ENCODE measurements at regions not wholly inside any gene's neighbourhood (a gene's known extent, or its start where the extent isn't known, plus 50 kb on each side); places are given as distances from the start of the nearest gene placed in this dataset.

DNA sequence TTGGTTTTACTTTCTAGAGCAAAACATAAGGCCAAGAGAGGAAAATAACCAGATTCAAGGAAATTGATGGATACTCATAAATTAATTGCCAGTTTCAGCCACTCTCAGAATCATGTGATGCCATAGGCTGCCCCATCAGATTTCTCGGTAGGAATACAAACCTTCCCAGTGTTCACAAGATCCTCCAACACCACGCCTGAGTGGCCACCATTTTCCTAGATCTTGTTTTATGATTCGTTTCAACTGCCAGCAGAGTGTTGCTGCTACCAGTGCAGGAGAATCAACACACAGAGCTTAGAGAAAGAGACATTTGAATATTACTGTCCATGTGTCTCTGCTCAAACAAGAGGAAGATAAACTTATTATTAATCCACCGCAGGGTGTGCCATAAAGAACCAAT, 434.2 kb upstream of the CDH4 start:
- Histone ChIP-seq H3K9me3 (replicated peaks in 1 of 2; ENCODE audit: control insufficient read depth in 2 of 2, insufficient read depth in 1 of 2, low read depth in 1 of 2, low read length in 2 of 2) (peaks cover 0 to 3% of the 10 kb centered on the region in 2 donors), H3K79me1 (ENCODE audit: low read depth, low read length) (no peaks in the 10 kb centered on the region)
- no peak for DNase-seq (ENCODE audit: low spot score)

DNA sequence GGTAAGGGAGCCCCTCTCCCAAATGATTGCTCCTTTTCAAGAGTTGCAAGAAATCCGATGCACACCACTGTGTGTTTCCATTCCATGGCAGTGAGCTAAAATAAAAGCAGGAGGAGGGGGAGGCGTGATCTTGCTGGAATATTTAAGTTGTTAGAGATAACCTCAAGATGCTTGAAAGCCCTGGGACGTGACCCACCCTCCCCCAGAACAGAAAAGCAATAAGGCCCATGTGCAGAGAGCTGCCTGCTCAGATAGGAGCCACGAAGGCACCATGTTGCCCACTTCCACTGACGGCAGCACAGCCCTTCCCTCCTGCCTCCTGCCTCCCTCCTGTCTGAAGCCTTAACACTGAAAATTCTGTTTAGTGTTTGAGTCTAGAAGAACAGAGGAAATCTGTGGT, 432.6 kb upstream of the CDH4 start:
- H2AFZ ChIP-seq (ENCODE audit: low read length): no peak overlapping the region
- no peak overlapping the region for H2AK5ac ChIP-seq (ENCODE audit: low read depth, low read length)
- H3K9me3 ChIP-seq (replicated peaks in 1 of 2; ENCODE audit: control insufficient read depth in 2 of 2, insufficient read depth in 1 of 2, low read depth in 1 of 2, low read length in 2 of 2): peaks cover 0 to 3% of the 10 kb centered on the region in 2 donors
- no peak overlapping the region for H3K4ac ChIP-seq (ENCODE audit: low read length)
- H4K8ac ChIP-seq (ENCODE audit: low read depth, low read length): no peak overlapping the region
- H2BK5ac ChIP-seq (ENCODE audit: low read length): no peak overlapping the region
- no peak overlapping the region for H3K27ac ChIP-seq (replicated peaks; ENCODE audit: low read length)
- peaks cover 0 to 3% (median 0%) of the 10 kb centered on the region in 3 experiments for H3K27me3 ChIP-seq (ENCODE audit: control insufficient read depth in 3 of 3, insufficient read depth in 3 of 3, low read depth in 1 of 3, low read length in 3 of 3)
- no peak overlapping the region for H2BK15ac ChIP-seq (ENCODE audit: low read length)
- no peaks in the 10 kb centered on the region for H3K79me1 ChIP-seq (ENCODE audit: low read depth, low read length)
- H3K23ac ChIP-seq (ENCODE audit: low read depth, low read length, poor library complexity): no peak overlapping the region
- H3K36me3 ChIP-seq (replicated peaks in 1 of 2; ENCODE audit: control insufficient read depth in 2 of 2, insufficient read depth in 2 of 2, low read length in 2 of 2): no peaks in the 10 kb centered on the region
- no CpG with 5 or more reads among the region's 5 CpGs for WGBS, 2 donors (ENCODE audit: extremely low coverage in 2 of 2, insufficient read length in 2 of 2, insufficient replicate concordance in 1 of 2)
- DNase-seq (ENCODE audit: low spot score): no peak
- H3K4me1 ChIP-seq (ENCODE audit: control insufficient read depth in 2 of 2, insufficient read depth in 1 of 2, low read depth in 1 of 2, low read length in 2 of 2): peaks cover 0 to 4% of the 10 kb centered on the region in 2 donors
- H3K4me2 ChIP-seq (ENCODE audit: insufficient read depth, low read length, poor library complexity, severe bottlenecking): no peak overlapping the region
- H4K91ac ChIP-seq (ENCODE audit: low read depth, low read length, poor library complexity): no peak overlapping the region
- no peak overlapping the region for H3K14ac ChIP-seq (ENCODE audit: low read length)
- no peak overlapping the region for H2BK12ac ChIP-seq (ENCODE audit: low read length)
- no peak overlapping the region for H3K18ac ChIP-seq (ENCODE audit: low read length)
- H2BK120ac ChIP-seq (ENCODE audit: low read depth, low read length): no peak overlapping the region
- no peak overlapping the region for H3K4me3 ChIP-seq (ENCODE audit: low read length in 2 of 2)
- H3K9ac ChIP-seq (ENCODE audit: low read depth, low read length, poor library complexity): no peak overlapping the region

More for the DNA sequence above, 434.2 kb upstream of the CDH4 start:
- H3K27ac ChIP-seq (replicated peaks; ENCODE audit: low read length): no peak overlapping the region
- H3K27me3 ChIP-seq (ENCODE audit: control insufficient read depth in 3 of 3, insufficient read depth in 3 of 3, low read depth in 1 of 3, low read length in 3 of 3): peaks cover 0 to 3% (median 0%) of the 10 kb centered on the region in 3 experiments
- no peak overlapping the region for H4K8ac ChIP-seq (ENCODE audit: low read depth, low read length)
- no peak overlapping the region for H2BK120ac ChIP-seq (ENCODE audit: low read depth, low read length)
- H3K23ac ChIP-seq (ENCODE audit: low read depth, low read length, poor library complexity): no peak overlapping the region
- no peak overlapping the region for H3K14ac ChIP-seq (ENCODE audit: low read length)
- no peaks in the 10 kb centered on the region for H3K36me3 ChIP-seq (replicated peaks in 1 of 2; ENCODE audit: control insufficient read depth in 2 of 2, insufficient read depth in 2 of 2, low read length in 2 of 2)
- H2BK12ac ChIP-seq (ENCODE audit: low read length): no peak overlapping the region
- no peak overlapping the region for H2BK5ac ChIP-seq (ENCODE audit: low read length)
- no peak overlapping the region for H2AK5ac ChIP-seq (ENCODE audit: low read depth, low read length)
- no peak overlapping the region for H3K9ac ChIP-seq (ENCODE audit: low read depth, low read length, poor library complexity)
- no peak overlapping the region for H3K18ac ChIP-seq (ENCODE audit: low read length)
- no peak overlapping the region for H3K4ac ChIP-seq (ENCODE audit: low read length)
- no CpG with 5 or more reads among the region's 4 CpGs for WGBS, 2 donors (ENCODE audit: extremely low coverage in 2 of 2, insufficient read length in 2 of 2, insufficient replicate concordance in 1 of 2)
- H4K91ac ChIP-seq (ENCODE audit: low read depth, low read length, poor library complexity): no peak overlapping the region
- no peak overlapping the region for H3K4me2 ChIP-seq (ENCODE audit: insufficient read depth, low read length, poor library complexity, severe bottlenecking)
- no peak overlapping the region for H3K4me3 ChIP-seq (ENCODE audit: low read length in 2 of 2)
- H2BK15ac ChIP-seq (ENCODE audit: low read length): no peak overlapping the region
- H3K4me1 ChIP-seq (ENCODE audit: control insufficient read depth in 2 of 2, insufficient read depth in 1 of 2, low read depth in 1 of 2, low read length in 2 of 2): peaks cover 0 to 4% of the 10 kb centered on the region in 2 donors
- H2AFZ ChIP-seq (ENCODE audit: low read length): no peak overlapping the region

DNA sequence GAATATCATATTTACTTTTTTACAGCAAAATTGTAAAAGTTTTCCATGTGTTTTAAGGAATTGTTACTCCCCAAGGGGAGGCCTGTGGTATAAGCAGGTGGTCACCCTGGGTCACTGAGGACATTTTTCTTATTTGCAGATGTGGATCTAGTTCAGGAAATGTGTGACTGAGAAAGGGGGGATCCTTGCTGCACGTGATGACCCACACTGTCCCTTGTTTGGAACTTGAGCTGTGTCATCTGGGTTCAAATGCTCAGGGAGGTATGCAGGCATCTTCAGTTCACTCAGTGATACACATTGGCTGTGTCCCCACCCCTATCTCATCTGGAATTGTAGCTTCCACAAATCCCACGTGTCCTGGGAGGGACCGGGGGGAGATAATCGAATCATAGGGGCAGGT, 431.9 kb upstream of the CDH4 start:
- H2BK15ac ChIP-seq (ENCODE audit: low read length): no peak overlapping the region
- no peak overlapping the region for H3K4me2 ChIP-seq (ENCODE audit: insufficient read depth, low read length, poor library complexity, severe bottlenecking)
- no peak overlapping the region for H2BK120ac ChIP-seq (ENCODE audit: low read depth, low read length)
- no peak overlapping the region for H2BK12ac ChIP-seq (ENCODE audit: low read length)
- H3K23ac ChIP-seq (ENCODE audit: low read depth, low read length, poor library complexity): no peak overlapping the region
- H3K27me3 ChIP-seq (ENCODE audit: control insufficient read depth in 3 of 3, insufficient read depth in 3 of 3, low read depth in 1 of 3, low read length in 3 of 3): peaks cover 0 to 3% (median 0%) of the 10 kb centered on the region in 3 experiments
- H3K4me1 ChIP-seq (ENCODE audit: control insufficient read depth in 2 of 2, insufficient read depth in 1 of 2, low read depth in 1 of 2, low read length in 2 of 2): peaks cover 0 to 4% of the 10 kb centered on the region in 2 donors
- peaks cover 0 to 3% of the 10 kb centered on the region in 2 donors for H3K9me3 ChIP-seq (replicated peaks in 1 of 2; ENCODE audit: control insufficient read depth in 2 of 2, insufficient read depth in 1 of 2, low read depth in 1 of 2, low read length in 2 of 2)
- no peak overlapping the region for H3K9ac ChIP-seq (ENCODE audit: low read depth, low read length, poor library complexity)
- no peak overlapping the region for H4K8ac ChIP-seq (ENCODE audit: low read depth, low read length)
- WGBS, 2 donors (ENCODE audit: extremely low coverage in 2 of 2, insufficient read length in 2 of 2, insufficient replicate concordance in 1 of 2): no CpG with 5 or more reads among the region's 4 CpGs
- H3K14ac ChIP-seq (ENCODE audit: low read length): no peak overlapping the region
- no peak overlapping the region for H3K4me3 ChIP-seq (ENCODE audit: low read length in 2 of 2)
- no peak overlapping the region for H3K27ac ChIP-seq (replicated peaks; ENCODE audit: low read length)
- DNase-seq (ENCODE audit: low spot score): no peak
- no peak overlapping the region for H2BK5ac ChIP-seq (ENCODE audit: low read length)
- H3K79me1 ChIP-seq (ENCODE audit: low read depth, low read length): no peaks in the 10 kb centered on the region
- no peaks in the 10 kb centered on the region for H3K36me3 ChIP-seq (replicated peaks in 1 of 2; ENCODE audit: control insufficient read depth in 2 of 2, insufficient read depth in 2 of 2, low read length in 2 of 2)
- H3K18ac ChIP-seq (ENCODE audit: low read length): no peak overlapping the region
- H2AFZ ChIP-seq (ENCODE audit: low read length): no peak overlapping the region
- no peak overlapping the region for H3K4ac ChIP-seq (ENCODE audit: low read length)
- H2AK5ac ChIP-seq (ENCODE audit: low read depth, low read length): no peak overlapping the region
- no peak overlapping the region for H4K91ac ChIP-seq (ENCODE audit: low read depth, low read length, poor library complexity)

DNA sequence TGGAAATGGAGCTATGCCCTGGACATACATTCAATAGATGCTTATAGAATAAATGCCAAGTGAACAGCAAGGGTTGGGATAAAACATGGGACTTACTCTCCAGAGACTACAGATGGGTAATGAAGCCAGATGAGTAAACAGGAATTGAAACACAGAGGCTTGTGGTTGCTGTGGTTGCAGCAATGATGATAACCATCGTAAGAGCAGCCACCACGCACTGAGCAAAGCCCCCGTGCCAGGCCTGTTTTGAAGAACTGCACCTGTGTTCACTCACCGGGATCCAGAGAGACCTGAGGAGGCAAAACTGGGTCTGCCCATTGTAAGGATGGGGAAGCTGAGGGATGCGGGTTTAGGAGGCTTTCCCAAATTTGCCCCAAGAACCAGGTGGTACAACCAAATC, 431.1 kb upstream of the CDH4 start:
- Histone ChIP-seq H3K4me1 (ENCODE audit: control insufficient read depth in 2 of 2, insufficient read depth in 1 of 2, low read depth in 1 of 2, low read length in 2 of 2) (peaks cover 0 to 4% of the 10 kb centered on the region in 2 donors), H3K4me3 (ENCODE audit: low read length in 2 of 2) (no peak overlapping the region), H3K36me3 (replicated peaks in 1 of 2; ENCODE audit: control insufficient read depth in 2 of 2, insufficient read depth in 2 of 2, low read length in 2 of 2) (no peaks in the 10 kb centered on the region), H3K27ac (replicated peaks; ENCODE audit: low read length) (no peak overlapping the region), H3K27me3 (ENCODE audit: control insufficient read depth in 3 of 3, insufficient read depth in 3 of 3, low read depth in 1 of 3, low read length in 3 of 3) (peaks cover 0 to 3% (median 0%) of the 10 kb centered on the region in 3 experiments), H2AK5ac (ENCODE audit: low read depth, low read length) (no peak overlapping the region), H3K14ac (ENCODE audit: low read length) (no peak overlapping the region), H2BK12ac (ENCODE audit: low read length) (no peak overlapping the region), H3K4ac (ENCODE audit: low read length) (no peak overlapping the region), H2BK120ac (ENCODE audit: low read depth, low read length) (no peak overlapping the region), H3K9me3 (replicated peaks in 1 of 2; ENCODE audit: control insufficient read depth in 2 of 2, insufficient read depth in 1 of 2, low read depth in 1 of 2, low read length in 2 of 2) (peaks cover 0 to 3% of the 10 kb centered on the region in 2 donors), H2BK15ac (ENCODE audit: low read length) (no peak overlapping the region), H3K23ac (ENCODE audit: low read depth, low read length, poor library complexity) (no peak overlapping the region), H2BK5ac (ENCODE audit: low read length) (no peak overlapping the region), H3K79me1 (ENCODE audit: low read depth, low read length) (no peaks in the 10 kb centered on the region), H3K4me2 (ENCODE audit: insufficient read depth, low read length, poor library complexity, severe bottlenecking) (no peak overlapping the region), H3K18ac (ENCODE audit: low read length) (no peak overlapping the region), H4K91ac (ENCODE audit: low read depth, low read length, poor library complexity) (no peak overlapping the region), H3K9ac (ENCODE audit: low read depth, low read length, poor library complexity) (no peak overlapping the region), H2AFZ (ENCODE audit: low read length) (no peak overlapping the region), H4K8ac (ENCODE audit: low read depth, low read length) (no peak overlapping the region)
- WGBS, 2 donors (ENCODE audit: extremely low coverage in 2 of 2, insufficient read length in 2 of 2, insufficient replicate concordance in 1 of 2): no CpG with 5 or more reads among the region's 5 CpGs
- DNase-seq (ENCODE audit: low spot score): no peak

Measured in neuronal stem cell (in vitro differentiated cells).